Tongue (tissue), 1 donor: ENCODE measurements at regions not wholly inside any gene's neighbourhood (a gene's known extent, or its start where the extent isn't known, plus 50 kb on each side); places are given as distances from the start of the nearest gene placed in this dataset.
"Not testable (repeated sequence)": the region's sequence is repeated elsewhere in the genome, so short reads cannot be mapped to it uniquely, and the experiment has no call there.

Experiments used
- DNase-seq: peaks from one replicate; pipeline ENCODE4 v3.0.0-alpha.2; 2015

DNA sequence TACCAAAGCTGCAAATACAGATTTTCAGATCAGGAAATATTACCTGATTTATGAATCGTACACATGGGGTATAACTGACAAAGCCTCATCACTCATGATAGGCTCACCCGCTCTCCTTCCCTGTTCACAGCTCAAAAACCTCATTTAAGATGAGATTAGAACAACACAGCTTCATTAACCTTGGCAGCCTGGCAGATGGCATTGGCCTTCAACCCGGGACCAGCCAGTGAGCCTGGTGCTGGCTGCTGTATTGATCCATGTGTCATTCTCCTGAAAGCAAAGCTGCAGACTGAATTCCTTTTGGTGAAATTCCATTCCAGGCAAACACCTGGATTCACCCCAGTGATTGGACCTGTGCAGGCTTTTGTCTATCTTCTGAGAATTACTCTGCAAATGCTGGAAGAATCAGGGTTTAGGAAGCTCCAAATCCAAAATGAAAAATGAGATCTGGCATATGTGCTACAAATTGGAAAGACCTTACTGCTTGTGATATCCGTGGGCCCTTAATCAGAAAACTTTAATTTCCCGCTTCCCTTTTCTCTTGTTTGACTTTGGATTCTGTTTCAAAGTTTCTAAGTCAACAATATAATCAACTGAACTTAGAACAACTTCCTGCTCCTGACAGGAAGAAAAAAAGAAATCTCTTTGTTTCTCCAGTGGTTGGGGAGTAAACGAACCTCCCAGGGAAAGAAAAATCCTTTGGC lies 189.1 kb upstream of the KBTBD8 start:
- no peak for DNase-seq

DNA sequence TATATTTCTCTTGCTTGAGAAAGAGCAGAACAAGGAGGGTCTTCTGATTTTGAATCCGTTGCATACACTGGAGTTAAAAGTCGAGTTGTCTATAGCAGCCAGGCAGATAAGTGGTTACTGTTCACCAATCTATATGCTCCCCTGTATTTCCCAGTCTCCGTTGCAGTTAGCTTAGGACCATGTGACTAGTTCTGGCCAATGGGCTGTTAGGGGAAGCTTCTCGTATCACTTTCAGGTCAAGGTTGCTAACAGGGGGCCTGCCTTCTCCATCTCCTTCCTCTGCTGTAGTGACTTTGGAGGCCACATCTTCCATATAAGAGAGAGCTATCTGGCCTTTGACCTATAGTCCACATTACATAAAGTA lies 188.5 kb upstream of the KBTBD8 start:
- DNase-seq, result no peak

DNA sequence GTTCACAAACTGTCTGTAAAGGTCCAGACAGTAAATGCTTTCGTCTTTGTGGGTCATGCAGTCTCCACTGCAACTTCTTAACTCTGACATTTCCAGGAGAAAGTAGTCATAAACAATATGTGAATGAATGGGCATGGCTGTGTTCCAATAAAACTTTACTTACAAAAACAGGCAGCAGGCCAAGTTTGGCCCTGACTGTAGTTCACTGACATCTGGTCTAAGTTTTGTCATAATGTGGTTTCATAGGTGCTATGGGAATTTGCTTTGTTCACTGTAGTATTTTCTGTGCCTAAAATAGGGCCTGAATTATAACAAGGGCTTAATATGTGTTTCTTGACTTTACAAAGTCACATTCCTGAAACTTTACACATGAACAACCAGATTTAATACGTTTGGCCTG lies 186.0 kb upstream of the KBTBD8 start:
- no peak for DNase-seq

DNA sequence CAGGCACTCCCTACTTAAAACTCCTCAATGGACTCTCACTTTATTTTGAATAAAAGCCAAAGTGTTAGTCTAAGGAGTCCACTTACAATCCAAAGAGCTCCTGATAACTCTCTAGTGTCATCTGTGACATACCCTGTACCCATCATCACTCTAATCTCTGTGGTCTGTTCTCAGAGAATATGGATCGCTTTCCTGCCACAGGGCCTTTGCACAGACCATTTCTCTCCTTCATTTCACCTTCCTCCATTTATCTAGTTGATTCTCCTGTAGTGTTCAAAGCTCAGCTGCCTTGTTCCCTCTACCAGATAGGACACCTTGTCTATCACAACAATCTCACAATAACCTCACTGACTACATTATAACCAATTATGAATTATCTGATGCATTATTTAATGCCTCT lies 185.4 kb upstream of the KBTBD8 start:
- DNase-seq, result no peak

DNA sequence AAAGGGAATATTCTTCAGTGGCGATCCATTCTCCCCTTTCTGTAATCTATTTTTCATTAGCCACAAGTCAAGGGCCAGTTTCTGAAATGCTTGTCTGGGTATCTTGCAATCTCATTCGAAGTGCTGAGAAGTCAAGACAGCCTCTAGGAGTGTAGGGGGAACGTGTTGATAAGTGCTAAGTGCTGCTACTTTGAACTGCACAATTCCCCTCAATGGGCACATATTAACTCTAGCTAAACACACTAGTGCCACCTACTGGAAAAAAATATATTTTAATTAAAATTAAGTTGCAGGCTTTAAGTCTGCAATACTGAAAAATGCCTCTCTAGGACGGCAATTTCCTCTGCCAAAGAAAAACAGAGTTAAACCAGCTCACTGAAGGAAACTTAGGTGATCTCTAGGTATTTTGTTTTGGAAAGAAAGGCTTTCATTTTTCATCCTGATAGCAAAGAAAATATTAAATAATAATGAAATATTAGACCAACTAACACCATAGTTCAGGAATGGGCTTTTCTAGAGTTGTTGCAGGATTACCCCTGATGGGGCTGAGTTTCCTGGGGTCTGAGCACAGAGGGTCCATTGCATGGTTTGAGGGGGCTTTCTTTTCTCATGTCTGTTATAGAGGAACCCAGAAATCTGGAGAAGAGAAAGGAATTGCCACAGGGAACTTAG lies 181.9 kb upstream of the KBTBD8 start:
- peak; percentile 84 for DNase-seq

DNA sequence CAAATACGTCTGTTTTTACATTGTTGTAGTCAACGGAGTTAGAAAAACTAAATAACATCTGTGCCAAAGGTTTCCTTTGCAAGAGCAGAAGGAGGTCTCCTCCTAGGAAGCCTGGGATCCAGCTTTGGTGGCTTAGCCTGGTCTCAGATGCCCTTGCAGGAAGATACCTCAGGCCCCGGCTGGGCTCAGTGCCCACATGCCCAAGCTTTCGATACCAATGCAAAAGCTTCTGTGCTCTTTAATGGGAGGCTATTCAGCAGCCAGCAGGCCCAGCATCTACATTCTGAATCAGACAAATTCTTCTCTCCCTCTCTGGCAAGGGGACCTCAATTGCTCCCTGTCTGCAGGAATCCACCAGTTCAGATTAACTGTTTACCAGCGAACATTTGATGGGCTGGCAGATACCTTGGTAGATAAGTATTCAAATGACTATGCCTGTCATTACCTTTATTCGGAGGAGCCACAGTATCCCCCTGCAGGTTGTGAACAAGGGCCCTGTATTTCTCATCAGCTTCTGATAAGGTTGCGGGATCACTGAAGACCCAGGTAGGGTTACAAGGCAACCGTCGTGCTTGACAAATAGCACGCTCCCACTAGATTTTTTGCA lies 180.1 kb upstream of the KBTBD8 start:
- no peak for DNase-seq

DNA sequence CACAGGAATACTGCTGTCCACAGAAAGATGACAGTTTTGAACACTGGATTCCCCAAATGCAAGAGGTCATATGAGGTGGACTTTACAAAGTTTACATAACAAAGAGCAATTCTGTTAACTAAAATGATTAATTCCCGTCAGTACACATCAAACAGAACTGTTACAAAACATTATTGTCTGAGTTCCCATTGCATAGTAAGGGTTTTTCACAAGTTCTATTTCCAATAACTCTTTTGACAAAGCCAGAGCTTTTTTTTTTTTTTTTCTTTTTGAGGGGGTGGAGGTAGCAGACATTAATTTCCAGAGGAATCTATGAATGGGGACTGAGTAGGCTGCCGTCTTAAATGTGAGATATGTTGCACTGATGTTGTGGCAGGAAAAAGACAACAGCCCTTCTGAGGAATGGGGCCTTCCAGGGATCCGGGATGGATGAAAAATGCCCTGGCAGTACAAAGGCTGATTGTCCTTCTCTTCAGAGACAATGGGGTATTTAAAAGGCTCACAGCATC lies 178.1 kb upstream of the KBTBD8 start:
- DNase-seq, result peak; percentile 38

DNA sequence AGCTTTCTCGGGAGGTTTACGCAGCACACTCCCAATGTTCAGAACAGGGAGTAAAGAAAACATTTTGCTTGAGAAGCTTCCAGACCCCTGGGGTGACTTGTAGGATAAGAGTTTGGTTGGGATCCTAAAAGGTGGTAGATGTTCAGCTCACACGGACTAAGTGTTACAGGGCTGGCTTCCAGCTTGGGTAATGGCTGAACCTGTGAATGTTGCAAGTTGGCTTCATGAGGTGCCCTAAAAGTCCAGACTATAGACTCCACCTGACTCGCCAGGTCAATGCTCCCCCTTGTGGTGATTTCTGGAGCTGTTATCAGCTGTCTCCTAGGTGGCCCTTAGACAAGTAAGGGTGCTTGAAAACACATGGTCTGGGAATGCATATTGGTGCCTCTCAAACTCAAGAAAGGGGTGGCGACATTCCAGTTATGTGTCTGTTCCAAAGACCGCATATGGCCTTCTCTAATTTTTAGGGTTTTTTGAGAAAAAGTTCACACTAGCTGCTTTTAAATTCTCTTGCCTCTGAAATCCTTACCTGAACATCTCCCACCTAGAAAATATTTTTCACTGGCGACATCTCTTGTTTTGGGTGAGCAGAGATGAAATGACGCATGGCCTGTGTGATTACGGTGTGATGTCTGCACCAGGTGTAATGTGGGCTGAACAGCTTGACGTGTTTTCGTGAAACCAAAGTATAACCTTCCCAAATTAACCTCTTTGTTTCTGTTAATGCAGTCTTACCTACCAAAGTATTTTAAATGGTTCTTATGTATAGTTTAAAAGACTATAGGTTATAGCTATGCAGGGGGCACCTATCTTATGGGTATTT lies 175.7 kb upstream of the KBTBD8 start:
- peak; percentile 58 for DNase-seq

DNA sequence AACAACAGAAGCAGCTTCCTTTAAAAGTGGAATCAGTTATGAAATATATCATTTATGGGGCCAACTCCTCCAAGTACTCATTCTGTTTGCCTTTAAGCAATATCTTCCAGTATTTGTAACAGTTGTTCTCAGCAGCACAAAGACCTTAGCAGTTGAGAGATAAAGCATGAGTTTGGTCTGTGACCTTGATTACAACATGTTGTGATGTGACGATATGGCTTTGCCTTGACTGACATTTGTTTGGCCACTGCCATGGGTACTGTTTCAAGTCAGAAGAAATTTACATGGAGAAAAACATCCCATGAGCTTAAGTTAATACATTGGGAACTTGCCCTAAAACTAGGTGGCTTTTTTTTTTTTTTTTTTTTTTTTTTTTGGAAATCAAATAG lies 175.1 kb upstream of the KBTBD8 start:
- no peak for DNase-seq

DNA sequence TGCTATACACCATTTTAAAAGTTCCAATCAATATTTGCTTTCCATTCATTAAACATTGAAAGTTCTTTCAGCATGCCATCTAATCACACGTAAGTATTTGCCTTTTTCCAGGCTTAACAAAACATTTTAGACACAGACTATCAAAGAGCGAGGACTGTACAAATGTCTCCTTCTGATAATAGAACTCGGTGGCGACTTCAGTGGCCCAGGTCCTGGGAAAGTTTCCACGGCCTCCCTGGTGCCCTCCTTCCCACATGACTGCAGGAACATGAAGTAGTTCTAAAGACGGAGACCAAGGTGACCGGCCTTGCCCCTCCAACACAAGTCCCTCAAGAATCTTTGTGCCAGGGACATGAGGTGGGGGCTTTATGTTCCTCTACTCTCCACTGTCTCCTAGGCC lies 174.6 kb upstream of the KBTBD8 start:
- DNase-seq, result no peak

DNA sequence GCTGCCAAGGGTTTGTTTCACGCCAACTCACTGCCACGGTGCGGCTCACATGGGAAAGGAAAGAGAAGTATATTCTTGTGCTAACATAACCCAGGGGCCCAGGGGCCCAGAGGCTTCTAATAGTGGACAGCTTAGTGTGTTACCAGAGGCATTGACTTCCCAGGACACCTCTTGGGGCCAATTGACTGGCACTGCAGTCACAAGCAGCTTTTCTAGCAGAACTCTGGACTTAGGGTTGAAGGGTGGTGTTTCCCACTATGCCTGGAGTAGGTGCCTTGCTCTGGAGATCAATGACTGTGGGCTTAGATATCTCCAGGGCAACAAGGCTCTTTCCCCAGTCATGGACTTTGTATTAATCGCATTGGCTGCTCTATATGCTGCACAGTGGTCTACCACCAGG lies 172.7 kb upstream of the KBTBD8 start:
- DNase-seq, result no peak

DNA sequence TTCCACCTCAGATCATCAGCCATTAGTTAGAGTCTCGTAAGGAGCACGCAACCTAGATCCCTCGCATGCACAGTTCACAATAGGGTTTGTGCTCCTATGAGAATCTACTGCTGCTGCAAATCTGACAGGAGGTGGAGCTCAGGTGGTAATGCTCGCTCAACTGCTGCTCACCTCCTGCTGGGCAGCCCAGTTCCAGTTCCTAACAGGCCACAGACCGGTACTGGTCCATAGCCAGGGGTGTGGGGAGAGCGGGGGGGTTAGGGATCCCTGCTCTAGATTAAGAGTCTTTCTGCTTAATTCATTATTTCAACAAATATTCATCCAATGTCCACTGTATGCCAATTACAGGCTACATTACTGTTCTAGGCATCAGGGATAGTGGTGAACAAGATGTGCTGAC lies 170.4 kb upstream of the KBTBD8 start:
- no peak for DNase-seq

DNA sequence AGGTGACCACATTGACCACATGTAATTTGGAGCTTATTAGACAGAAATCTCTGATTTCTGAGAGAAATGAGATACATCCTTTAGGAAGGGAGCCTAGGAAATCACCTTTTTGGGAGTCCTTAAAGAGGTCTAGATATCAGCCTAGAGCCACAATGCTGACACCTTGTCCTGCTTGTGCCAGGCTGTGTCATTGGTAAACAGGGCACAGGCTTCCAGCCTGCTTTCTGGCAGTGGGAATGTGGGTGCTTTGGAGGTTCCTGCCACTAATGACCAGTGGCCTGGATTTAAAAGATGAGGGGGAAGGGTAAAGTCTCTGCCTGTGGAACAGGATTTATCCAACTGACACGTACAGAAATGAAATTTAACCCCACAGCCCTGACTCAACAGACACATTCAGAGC lies 169.8 kb upstream of the KBTBD8 start:
- no peak for DNase-seq

DNA sequence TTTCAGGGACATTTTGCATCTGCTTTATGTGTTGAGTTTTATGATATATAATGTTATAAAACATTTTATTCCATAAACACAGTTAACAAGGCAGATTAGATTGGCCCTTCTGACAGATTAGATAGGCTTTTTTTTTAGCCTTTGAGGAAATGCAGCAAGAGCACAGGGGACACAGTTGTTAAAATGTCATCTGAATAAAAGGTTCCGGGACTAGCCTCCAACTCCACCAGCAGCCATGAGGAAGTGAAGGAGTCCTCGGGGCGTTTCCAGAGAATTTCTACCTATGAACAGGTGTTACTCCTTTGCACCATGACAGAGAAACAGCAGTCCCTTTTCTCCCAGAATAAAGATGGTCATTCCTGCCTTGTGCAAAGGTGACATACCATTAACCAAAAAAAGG lies 167.8 kb upstream of the KBTBD8 start:
- no peak for DNase-seq

DNA sequence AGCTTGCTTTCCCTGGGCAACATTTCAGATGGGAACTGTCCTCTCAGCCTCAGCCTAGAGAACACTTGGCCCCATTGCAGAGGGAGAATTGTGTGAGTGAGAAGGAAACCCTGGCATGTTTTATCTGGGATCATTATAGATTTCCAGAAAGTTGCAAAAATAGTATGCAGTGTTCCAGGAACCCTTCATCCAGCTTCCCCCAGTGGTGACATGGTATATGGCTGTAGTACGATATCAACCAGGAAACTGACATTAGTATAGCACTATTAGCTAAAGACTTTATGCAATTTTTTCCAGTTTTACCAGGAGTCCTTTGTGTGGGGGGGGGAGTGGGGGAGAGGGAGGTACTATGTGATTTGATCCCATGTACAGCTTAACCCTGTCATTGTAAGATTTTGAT lies 166.2 kb upstream of the KBTBD8 start:
- no peak for DNase-seq

DNA sequence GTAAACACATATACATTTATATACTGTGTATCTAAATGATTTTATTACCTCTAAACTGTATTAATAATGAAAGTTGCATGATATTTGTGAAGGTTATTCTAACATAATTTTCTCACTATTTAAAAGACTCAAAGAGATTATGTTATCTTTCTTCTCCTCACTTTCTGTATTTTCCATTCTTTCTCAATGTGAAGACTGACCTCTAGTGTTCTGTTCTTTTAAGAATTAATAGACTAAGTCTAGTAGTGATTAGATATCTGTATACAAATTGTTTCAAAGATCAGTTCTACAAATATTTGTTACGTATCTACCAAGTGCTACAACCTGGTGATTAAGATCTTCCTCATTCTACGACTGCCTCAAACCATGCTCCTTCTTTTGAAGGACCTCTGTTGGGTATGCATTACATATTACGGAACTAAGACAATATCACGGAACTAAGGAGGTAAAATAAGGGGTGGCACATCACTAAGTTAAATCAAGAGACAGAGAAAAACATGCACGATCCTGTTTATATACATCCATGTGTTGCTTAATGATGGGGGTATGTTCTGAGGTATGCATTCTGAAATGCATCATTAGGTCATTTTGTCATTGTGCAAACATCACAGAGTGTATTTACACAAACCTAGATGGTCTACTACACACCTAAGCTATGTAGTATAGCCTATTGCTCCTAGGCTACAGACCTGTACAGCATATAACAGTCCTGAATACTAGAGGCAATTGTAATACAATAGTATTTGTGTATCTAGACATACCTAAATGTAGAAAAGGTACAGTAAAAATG lies 161.5 kb upstream of the KBTBD8 start:
- peak; percentile 45 for DNase-seq

DNA sequence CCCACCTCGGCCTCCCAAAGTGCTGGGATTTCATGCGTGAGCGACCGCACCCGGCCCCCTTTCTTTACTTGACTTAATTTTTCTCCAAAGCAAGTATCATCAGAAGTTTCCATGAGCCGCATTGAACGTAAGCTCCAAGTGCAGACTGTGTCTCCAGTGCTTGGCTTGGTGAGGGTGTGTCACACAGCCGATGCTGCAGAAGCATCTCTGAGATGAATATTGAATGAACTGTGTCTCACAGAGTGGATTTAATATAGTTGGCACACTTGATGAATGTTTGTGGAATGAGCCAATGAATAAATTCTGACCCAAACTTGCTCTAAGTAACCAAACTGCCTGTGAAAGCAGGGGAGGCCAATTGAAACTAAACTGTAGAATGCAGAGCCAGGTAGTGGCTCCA lies 159.4 kb upstream of the KBTBD8 start:
- DNase-seq, result peak; percentile 32

DNA sequence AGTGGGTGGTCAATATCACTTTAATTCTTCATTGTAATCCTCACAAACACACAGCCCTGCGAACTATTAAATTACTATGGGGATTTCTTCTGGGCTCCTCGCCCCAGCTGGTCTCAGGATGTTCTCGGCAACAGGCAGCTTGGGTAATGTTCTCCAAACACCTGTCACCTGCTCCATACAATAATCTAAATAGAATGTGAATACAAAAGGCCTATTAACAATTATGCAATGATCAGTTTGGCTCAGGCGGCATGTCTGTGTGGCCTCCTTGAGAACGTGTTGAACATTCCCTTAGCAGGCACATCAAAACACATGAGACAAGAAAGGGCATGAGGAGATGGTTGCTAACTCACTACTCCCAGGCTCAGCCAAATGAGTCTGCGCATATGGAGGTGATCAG lies 158.6 kb upstream of the KBTBD8 start:
- DNase-seq, result peak; percentile 75

DNA sequence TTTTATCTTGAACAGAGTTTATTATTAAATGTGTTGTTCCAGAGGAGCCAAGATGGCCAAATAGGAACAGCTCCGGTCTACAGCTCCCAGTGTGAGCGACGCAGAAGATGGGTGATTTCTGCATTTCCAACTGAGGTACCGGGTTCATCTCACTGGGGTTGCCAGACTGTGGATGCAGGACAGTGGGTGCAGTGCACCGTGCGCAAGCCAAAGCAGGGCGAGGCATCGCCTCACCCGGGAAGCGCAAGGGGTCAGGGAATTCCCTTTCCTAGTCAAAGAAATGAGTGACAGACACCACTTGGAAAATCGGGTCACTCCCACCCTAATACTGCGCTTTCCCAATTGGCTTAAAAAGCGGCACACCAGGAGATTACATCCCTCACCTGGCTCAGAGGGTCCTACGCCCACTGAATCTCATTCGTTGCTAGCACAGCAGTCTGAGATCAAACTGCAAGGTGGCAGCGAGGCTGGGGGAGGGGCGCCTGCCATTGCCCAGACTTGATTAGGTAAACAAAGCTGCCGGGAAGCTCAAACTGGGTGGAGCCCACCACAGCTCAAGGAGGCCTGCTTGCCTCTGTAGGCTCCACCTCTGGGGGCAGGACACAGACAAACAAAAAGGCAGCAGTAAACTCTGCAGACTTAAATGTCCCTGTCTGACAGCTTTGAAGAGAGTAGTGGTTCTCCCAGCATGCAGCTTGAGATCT lies 155.2 kb upstream of the KBTBD8 start:
- DNase-seq, result not testable (repeated sequence)

DNA sequence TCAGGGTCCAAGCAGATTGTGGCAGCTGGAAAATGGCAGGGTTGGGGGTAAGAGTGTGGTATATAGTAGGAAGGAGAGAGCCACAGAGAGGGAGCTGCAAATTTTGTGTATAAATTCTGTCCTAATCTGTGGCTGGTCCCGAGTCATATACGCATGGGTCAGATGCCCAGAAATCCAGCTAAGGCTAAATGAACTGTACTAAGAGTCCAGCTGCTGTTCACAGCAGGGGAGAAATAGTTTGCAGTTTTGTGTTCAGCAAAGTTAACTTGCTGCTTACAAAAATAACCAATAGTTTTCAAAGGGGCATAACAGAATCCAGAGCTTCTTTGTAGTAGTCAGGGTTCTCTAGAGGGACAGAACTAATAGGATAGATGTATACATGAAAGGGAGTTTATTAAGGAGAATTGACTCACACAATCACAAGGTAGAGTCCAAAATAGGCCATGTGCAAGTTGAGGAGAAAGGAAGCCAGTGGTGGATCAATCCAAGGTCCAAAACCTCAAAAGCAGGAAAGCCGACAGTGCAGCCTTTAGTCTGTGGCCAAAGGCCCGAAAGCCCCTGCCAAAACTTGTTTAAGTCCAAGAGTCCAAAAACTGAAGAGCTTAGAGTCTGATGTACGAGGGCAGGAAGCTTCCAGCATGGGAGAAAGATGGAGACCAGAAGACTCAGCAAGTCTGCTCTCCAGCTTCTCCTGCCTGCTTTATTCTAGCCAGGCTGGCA lies 146.1 kb upstream of the KBTBD8 start:
- DNase-seq, result peak; percentile 49
